ENCODE measurements at regions not wholly inside any gene's neighbourhood (a gene's known extent, or its start where the extent isn't known, plus 50 kb on each side); places are given as distances from the start of the nearest gene placed in this dataset.
"Not testable (repeated sequence)": the region's sequence is repeated elsewhere in the genome, so short reads cannot be mapped to it uniquely, and the experiment has no call there.

- DNase-seq (ENCODE audit: low spot score) = no peak
These were observed 114.8 kb upstream of the FOXN3 start for GRCh38 chr14:89531661-89532335.

GRCh38 chr14:89524990-89525667 lies 108.1 kb upstream of the FOXN3 start:
- DNase-seq (ENCODE audit: low spot score) = no peak

DNA sequence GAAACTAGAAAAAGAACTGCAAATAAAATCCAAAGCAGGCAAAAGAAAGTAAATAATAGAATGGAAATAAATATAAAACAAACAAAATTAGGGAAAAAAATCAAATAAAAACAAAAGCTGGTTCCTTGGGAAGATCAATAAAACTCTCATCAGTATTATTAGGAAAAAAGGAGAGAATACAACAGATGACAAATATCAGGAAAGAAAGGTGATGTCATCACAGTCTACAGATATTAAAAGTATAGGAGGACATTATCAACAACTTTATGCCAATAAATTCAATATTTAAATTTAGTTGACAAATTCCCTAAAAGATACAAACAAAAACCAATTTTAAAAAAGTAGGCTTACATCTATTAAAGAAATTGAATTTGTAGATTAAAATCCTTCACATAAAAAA lies 107.4 kb upstream of the FOXN3 start:
- no peak for DNase-seq (ENCODE audit: low spot score)

DNA sequence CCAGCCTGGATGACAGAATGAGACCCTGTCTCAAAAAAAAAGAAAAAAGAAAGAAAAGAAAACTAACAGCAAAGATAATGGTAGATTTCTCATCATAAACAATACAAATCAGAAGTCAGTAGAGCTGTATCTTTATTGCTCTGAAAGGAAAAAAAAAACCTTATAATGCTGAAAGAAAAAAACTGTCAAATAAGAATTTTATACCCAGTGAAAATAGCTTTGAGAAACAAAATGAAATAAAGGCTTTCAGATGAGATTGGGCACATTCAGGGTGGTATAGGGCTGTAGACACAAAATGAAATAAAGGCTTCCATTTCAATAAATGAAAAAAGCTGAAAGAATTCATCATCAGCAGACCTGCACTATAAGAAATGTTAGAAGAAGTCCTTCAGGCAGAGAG lies 105.0 kb upstream of the FOXN3 start:
- no peak for DNase-seq (ENCODE audit: low spot score)

DNA sequence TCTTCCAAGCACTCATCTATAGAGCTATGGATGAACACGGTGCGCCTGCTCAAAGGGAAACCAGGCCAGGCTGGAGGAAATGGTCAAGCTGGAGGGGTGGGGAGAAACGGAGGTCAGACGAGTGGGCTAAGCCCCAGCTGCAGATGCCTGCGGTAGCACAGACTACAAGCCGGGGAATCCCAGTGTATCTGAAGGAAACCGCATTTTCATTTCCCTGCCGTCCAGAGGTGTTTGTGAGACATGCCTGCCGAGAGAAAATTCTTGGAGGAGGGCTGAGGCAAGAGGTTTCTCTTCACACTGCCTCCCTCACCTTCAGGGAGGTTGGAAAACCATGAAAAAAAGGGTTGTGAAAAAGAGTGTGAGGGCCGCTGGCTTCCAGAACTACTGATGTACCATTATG lies 102.0 kb upstream of the FOXN3 start:
- no peak for DNase-seq (ENCODE audit: low spot score)

DNA sequence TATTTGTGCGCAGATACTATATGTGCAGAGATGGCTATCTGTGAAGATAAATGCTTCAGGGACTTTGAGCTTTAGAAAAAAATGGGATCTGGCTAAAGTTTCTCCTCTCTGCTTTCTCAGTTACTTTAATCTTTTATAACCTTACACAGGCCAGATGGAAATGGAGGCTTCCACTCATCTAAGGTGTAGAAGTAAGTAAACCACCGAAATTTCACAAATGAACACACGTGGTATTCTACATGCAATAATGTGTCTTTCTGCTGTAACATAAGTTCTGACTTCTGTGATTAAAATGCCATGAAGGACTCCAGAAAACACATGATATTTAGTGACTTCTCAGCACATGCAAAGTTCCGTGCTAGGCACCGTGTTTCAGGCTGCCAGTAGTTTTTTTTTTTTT lies 99.1 kb upstream of the FOXN3 start:
- DNase-seq (ENCODE audit: low spot score) = no peak

DNA sequence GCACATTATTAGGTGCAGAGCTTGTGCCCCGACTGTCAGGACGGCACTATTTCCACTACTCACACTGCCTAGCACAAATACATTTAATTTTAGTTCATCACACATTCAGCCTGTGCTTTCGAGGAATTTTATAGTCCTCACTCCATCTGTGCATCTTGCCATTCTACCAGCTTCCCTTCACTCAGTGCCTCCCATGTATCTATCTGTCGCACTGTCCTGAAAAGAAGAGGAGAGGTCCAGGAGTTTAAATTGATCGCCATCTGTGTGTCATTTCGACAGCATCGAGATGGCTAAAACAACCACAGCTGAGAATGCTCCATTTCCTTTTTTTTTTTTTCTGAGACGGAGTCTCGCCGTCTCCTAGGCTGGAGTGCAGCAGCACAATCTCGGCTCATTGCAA lies 97.6 kb upstream of the FOXN3 start:
- no peak for DNase-seq (ENCODE audit: low spot score)

GRCh38 chr14:89509891-89510290 lies 92.9 kb upstream of the FOXN3 start:
- no peak for DNase-seq (ENCODE audit: low spot score)

DNA sequence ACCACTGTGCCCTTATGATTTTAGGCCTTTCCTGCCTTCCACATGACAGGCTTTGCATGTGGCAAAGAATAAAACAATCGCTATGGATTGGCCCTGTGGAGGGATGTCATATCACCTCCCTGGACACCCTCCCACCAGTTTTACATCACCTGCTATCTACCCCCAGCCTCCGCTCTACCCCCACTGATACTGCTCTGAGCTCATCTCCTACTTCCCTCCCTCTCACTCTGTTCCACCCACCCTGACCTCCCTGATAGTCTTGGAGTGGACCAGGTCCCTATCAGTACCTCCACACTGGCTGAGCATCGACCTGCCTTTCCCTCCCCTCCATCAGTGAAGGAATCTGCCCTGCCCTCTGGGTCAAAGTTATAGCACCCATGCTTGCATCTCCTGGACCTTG lies 91.8 kb upstream of the FOXN3 start:
- DNase-seq (ENCODE audit: low spot score) = no peak

DNA sequence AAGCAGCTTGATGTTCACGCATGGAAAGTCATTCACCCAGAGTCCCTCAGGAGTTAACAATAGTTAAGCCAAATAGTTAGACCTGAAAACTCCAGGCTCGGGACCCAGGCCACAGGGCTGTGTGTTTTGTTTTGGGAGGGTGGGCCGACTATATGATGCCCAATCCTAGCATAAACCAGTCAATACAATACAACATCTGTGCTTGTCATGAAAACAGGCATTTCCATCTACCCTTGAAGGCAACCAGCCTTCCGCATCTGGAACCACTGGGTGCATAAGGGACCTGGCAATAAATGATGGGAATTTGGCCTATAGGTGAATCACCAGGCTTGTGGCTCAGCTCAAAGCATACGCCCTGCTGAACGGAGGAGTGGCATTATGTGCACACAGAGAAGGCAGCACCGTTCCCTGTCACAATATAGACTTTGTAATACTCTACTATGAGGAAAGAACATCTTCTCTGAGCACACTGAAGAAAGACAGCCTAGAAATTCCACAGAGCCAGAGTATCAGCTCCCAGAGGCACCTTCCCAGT lies 91.0 kb upstream of the FOXN3 start:
- no peak for DNase-seq (ENCODE audit: low spot score)

DNA sequence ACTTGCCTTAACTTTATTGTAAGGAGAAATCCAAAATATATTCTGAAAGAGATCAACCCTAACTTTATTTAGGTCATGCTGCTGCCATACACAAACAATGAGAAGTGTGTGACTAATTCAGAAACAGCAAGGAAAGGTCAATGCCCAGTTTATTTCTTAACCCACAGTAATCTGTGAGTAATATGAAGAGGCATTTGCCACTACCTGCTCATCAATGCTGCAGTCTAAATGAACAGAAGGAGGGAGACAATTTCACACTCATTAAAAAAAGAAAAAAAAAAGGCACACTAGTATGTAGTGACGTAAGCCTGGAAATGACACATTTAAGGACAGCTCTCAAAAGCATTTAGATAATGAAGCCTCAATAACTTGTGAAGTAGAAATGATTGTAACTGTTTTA lies 90.5 kb upstream of the FOXN3 start:
- DNase-seq (ENCODE audit: low spot score) = no peak

GRCh38 chr14:89506891-89507452 lies 89.9 kb upstream of the FOXN3 start:
- not testable (repeated sequence) for DNase-seq (ENCODE audit: low spot score)

GRCh38 chr14:89504602-89505313 lies 87.7 kb upstream of the FOXN3 start:
- no peak for DNase-seq (ENCODE audit: low spot score)

- DNase-seq (ENCODE audit: low spot score) = no peak
These were observed 87.1 kb upstream of the FOXN3 start for GRCh38 chr14:89504091-89504490.

DNA sequence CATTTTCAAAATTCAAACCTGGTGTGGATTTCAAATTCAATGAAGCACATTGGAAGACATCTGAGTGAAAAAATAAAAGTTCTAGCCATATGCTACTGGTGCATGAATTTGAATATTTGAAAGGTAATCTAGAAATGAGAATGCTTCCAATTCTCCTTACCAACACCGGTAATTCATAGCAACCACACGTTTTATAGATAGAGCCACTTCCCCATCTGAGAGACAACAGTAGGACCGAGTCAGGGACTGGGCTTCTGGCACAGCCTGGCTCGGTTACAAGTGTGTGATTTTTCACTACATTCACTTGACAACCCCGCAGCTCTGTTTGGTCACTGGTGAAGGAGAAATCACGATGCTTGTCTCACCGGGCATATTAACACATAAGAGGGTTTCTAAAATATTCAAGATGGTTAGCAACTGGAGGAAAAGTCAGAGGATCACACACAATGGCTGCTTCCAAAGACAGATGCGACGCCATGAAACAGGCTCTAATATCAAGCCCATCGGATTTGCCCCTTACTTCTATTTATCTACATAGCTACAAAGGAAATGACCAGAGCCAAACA lies 86.5 kb upstream of the FOXN3 start:
- no peak for DNase-seq (ENCODE audit: low spot score)

GRCh38 chr14:89502966-89503365 lies 85.9 kb upstream of the FOXN3 start:
- no peak for DNase-seq (ENCODE audit: low spot score)

DNA sequence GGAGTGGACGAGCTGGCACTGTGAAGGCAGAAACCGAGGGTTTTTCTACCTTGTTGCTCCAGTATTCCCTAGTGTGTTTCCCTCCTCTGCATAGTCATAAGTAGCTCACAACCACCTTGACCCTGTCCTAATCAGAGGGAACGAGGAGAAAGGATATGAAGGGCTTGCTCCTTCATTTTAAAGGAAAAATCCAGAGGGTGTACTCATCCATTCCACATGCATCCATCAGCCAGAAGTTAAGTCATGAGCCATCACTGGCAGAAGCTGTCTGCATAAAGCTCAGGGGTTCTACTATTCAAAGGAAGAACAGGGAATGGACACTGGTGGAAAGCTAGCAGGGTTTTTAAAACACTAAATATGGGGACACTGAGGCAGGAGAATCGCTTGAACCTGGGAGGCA lies 84.3 kb upstream of the FOXN3 start:
- DNase-seq (ENCODE audit: low spot score) = no peak

DNA sequence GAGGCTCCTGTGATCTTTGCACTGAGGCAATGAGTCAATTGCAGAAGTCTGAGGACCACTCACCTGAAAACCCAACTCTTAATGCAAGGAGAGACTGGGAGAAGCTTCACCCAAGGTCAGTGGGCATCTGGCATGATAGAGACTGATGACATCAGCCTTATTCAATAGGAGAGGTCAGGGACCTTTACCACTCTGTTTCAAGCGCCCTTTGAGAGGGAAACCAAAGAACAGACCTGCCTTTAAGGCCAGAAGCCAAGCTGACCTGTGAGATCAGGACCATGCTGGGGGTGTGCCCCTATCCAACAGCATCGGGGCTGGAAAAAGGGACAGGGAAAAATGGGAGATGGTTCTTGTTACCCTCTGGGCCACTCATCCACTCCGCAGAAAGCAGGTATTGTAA lies 83.3 kb upstream of the FOXN3 start:
- DNase-seq (ENCODE audit: low spot score) = no peak

DNA sequence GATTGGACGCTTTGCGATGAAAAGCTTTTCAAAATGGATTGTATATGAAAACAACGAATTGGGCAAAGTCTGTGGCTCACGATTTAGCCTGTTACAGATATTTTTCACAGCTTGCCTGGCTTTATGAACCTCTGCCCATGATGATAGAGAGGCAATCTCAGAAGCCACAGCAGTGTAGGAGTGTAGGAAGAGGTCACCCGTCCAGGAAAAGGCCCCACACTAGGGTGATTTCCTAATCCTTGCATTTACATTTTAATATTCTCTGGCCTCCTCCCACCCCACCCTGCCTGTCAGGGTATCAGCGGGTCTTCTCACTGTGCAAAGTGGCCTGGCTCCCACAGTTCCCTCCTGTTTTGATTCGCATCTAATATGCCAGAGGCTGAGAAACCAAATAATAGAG lies 81.8 kb upstream of the FOXN3 start:
- DNase-seq (ENCODE audit: low spot score) = no peak

DNA sequence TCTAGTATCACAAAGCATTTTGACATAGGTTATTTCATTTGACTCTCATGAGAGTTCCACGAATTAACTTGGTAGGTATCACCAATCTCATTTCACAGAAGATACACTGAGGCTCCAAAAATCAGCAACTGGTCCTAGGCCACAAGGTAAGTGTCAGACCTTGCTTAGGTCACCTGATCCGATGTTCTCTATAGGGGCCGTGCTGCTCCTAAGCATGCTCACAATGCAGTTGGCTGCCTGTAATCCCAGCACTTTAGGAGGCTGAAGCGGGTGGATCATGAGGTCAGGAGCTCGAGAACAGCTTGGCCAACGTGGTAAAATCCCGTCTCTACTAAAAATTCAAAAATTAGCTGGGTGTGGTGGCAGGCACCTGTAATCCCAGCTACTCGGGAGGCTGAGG lies 78.7 kb upstream of the FOXN3 start:
- DNase-seq (ENCODE audit: low spot score) = no peak

GRCh38 chr14:89493877-89494634 lies 77.0 kb upstream of the FOXN3 start:
- peak; percentile 78 for DNase-seq (ENCODE audit: low spot score)

DNA sequence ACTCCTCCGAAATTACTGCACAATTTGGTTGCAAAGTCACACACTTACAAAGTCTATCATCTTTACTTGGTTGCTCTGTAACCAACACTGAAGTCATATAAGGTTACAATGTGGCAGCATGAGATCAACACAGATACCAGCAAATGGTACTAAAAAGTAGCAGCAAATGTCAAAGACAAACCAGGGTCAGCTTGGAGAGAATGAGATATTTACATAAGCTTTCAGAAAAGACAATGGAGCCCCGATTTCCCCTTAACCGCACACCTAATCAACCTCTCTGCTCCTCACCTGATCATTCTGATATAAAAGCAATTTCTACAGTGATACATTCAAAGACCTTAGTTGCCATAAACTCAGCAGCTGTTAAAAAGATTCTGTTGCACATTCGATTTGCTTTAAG lies 76.4 kb upstream of the FOXN3 start:
- DNase-seq (ENCODE audit: low spot score) = peak; percentile 18

Data from hematopoietic multipotent progenitor cell treated with erythropoietin and hydrocortisone succinate and interleukin-3 and kit ligand, for 15 days (in vitro differentiated cells).